Heart left ventricle (tissue), 13 donors: ENCODE measurements at regions not wholly inside any gene's neighbourhood (a gene's known extent, or its start where the extent isn't known, plus 50 kb on each side); places are given as distances from the start of the nearest gene placed in this dataset.

ENCODE experiments used
- CTCF ChIP-seq, 12 donors: fragments of 200-600 bp; sonication (generic) in 4 of 12; IDR thresholded peaks; one replicate each; pipeline versions ENCODE4 v1.5.0 to v1.8.0; 2018 to 2022; ENCODE audit warnings: antibody characterized with exemption in 12 of 12, mild to moderate bottlenecking in 5 of 12
- POLR2A ChIP-seq, 2 donors: fragments of 450-650 bp; IDR thresholded peaks; one replicate each; pipeline ENCODE4 v1.6.1; 2017; ENCODE audit warnings: antibody characterized with exemption in 2 of 2, mild to moderate bottlenecking in 2 of 2, moderate library complexity in 2 of 2
- donor health status: ischemic (EF 13 %, LVEDD 7.1; RV severe dilation, severe dysfunction).
- donor health status: DM: no; HTN: yes; CAD: no.
- donor health status: DM: no; HTN: no; CAD: no.
- donor health status: ischemic (EF 25% LVEDD 6.9; RV normal size, moderate dysfunction).
- donor health status: ischemic (EF 25% LVEDD 5.7; RV mildly dilated, moderate dysfunction).
- donor health status: ischemic (EF 35%, LVEDD 5.7; RV mildly dilated, moderate dysfunction).
- donor health status: nonischemic (EF 11% LVEDD 7.7; RV severe dilation, severe dysfunction).
- donor health status: DM: yes; HTN: yes; CAD: no.
- donor health status: PGD.
- donor health status: ischemic (EF 29% LVEDD 5.4; RV normal size, mild dysfunction).
- donor health status: nonischemic (EF 23%, LVEDD 6.1; RV moderate dilation, normal function).

GRCh38 chr1:232334246-232334645, 295.7 kb downstream of the SIPA1L2 start:
- TF ChIP-seq CTCF (IDR thresholded peaks at IDR 0.05) = no peak
- no peak for TF ChIP-seq POLR2A (IDR thresholded peaks at IDR 0.05)
